GM18507 (cell line): ENCODE measurements at regions not wholly inside any gene's neighbourhood (a gene's known extent, or its start where the extent isn't known, plus 50 kb on each side); places are given as distances from the start of the nearest gene placed in this dataset.

Experiments used
- DNase-seq: peaks from one replicate; pipeline ENCODE4 v3.0.0; 2011; ENCODE audit warnings: low read depth; ENCODE audit not compliant: insufficient read length; ENCODE audit errors: extremely low spot score
- FAIRE-seq: peaks from 2 replicates; lab custom pipeline; 2011; peaks lifted over from hg19 to GRCh38; lab: Jason Lieb, UNC

DNA sequence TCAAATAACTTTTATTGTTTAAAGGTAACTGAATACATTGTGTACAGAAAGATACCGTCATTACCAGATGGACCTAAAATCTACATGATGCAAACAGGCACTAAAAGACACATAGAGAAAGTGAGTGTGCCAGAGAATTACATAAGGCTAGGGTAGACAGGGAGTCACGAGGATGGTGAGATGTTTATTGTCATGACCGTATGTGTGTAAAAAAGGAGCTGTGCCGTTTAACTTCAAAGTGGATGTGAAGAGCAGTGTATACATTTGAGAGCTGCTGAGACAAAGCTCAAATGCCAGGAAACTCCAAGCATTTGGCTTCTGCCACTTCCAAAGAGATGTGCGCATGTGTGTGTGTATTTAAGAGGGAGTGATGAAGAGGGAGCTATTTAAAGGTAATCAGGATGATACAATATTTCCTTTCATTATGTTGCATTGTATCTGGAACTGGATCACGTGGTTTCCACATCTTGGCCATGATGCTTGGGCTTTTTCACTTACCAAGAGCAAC lies 51.4 kb upstream of the IGF1R start:
- FAIRE-seq (no peak), DNase-seq (no peak)

DNA sequence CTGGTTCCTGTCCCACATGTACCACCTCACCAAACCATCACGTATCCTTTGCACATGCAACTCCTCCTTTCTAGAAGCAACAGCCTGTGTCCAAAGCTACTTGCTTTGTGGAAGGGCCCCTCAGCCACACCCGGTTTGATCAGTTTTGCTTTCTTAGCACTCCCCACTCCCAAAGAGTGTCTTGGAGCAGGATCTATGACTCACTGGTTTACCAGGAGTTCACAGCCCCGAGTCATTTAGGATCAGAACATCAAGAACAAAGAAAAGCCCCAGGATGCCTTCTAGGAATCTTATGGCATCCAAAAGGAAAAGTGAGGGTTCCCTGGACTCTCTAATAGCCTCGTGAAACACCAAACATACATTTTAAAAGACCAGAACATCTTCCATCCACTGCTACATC lies 50.7 kb upstream of the IGF1R start:
- DNase-seq = no peak
- no peak for FAIRE-seq
